Fibroblast of upper back skin (primary cell): ENCODE measurements at regions not wholly inside any gene's neighbourhood (a gene's known extent, or its start where the extent isn't known, plus 50 kb on each side); places are given as distances from the start of the nearest gene placed in this dataset.
"Not testable (repeated sequence)": the region's sequence is repeated elsewhere in the genome, so short reads cannot be mapped to it uniquely, and the experiment has no call there.

Source experiments
- DNase-seq: peaks from one replicate; pipeline ENCODE4 v3.0.0-alpha.2; 2013

GRCh38 chr18:22504251-22505030 is 86.7 kb upstream of the CTAGE1 start:
- peak; percentile 57 for DNase-seq

GRCh38 chr18:22505141-22505591 is 87.5 kb upstream of the CTAGE1 start:
- no peak for DNase-seq

- no peak for DNase-seq
These were observed 89.3 kb upstream of the CTAGE1 start for GRCh38 chr18:22507055-22507454.

GRCh38 chr18:22509423-22509822 is 91.7 kb upstream of the CTAGE1 start:
- DNase-seq: no peak

GRCh38 chr18:22510697-22511096 is 93.0 kb upstream of the CTAGE1 start:
- DNase-seq: no peak

- DNase-seq: no peak
These were observed 96.2 kb upstream of the CTAGE1 start for GRCh38 chr18:22513721-22514481.

GRCh38 chr18:22514655-22515054 is 96.9 kb upstream of the CTAGE1 start:
- no peak for DNase-seq

GRCh38 chr18:22515250-22515649 is 97.5 kb upstream of the CTAGE1 start:
- no peak for DNase-seq

- DNase-seq: no peak
These were observed 99.6 kb upstream of the CTAGE1 start for GRCh38 chr18:22517356-22517755.

GRCh38 chr18:22521026-22521707 is 103.5 kb upstream of the CTAGE1 start:
- no peak for DNase-seq

- no peak for DNase-seq
These were observed 105.8 kb upstream of the CTAGE1 start for GRCh38 chr18:22523481-22523880.

GRCh38 chr18:22524783-22525182 is 107.1 kb upstream of the CTAGE1 start:
- no peak for DNase-seq

- no peak for DNase-seq
These were observed 107.6 kb upstream of the CTAGE1 start for GRCh38 chr18:22525313-22525712.

GRCh38 chr18:22525883-22526282 is 108.2 kb upstream of the CTAGE1 start:
- no peak for DNase-seq

- no peak for DNase-seq
These were observed 110.6 kb upstream of the CTAGE1 start for GRCh38 chr18:22528291-22528690.

- DNase-seq: not testable (repeated sequence)
These were observed 117.0 kb upstream of the CTAGE1 start for GRCh38 chr18:22534706-22535105.

GRCh38 chr18:22536558-22536957 is 118.8 kb upstream of the CTAGE1 start:
- no peak for DNase-seq

GRCh38 chr18:22538426-22538825 is 120.7 kb upstream of the CTAGE1 start:
- DNase-seq: peak; percentile 76

GRCh38 chr18:22539051-22539765 is 121.5 kb upstream of the CTAGE1 start:
- DNase-seq: no peak

GRCh38 chr18:22541232-22541631 is 123.5 kb upstream of the CTAGE1 start:
- no peak for DNase-seq

GRCh38 chr18:22542406-22542835 is 124.7 kb upstream of the CTAGE1 start:
- peak; percentile 72 for DNase-seq

- DNase-seq: peak; percentile 65
These were observed 126.1 kb upstream of the CTAGE1 start for GRCh38 chr18:22543769-22544168.

- peak; percentile 42 for DNase-seq
These were observed 126.9 kb upstream of the CTAGE1 start for GRCh38 chr18:22544626-22545025.
